Testis (tissue), 2 donors: ENCODE measurements at regions not wholly inside any gene's neighbourhood (a gene's known extent, or its start where the extent isn't known, plus 50 kb on each side); places are given as distances from the start of the nearest gene placed in this dataset.

Experiments
- DNase-seq: peaks from one replicate; pipeline ENCODE4 v3.0.0-alpha.2; 2019
- H3K27ac ChIP-seq, 2 donors: fragments of 200-600 bp; sonication (generic); one replicate each; pipeline ENCODE4 v1.5.1; 2019
- H3K27me3 ChIP-seq: fragments of 200-600 bp; sonication (generic); one replicate; pipeline ENCODE4 v1.5.1; 2019
- H3K36me3 ChIP-seq: fragments of 200-600 bp; sonication (generic); one replicate; pipeline ENCODE4 v1.5.1; 2017; ENCODE audit warnings: low read depth; ENCODE audit errors: missing control alignments
- H3K4me1 ChIP-seq: fragments of 200-600 bp; sonication (generic); one replicate; pipeline ENCODE4 v1.5.1; 2019
- H3K4me3 ChIP-seq, 2 donors: fragments of 200-600 bp; sonication (generic); one replicate each; pipeline ENCODE4 v1.5.1; 2017 to 2019
- H3K9me3 ChIP-seq: fragments of 200-600 bp; sonication (generic); one replicate; pipeline ENCODE4 v1.5.1; 2017
- POLR2A ChIP-seq: fragments of 450-650 bp; IDR thresholded peaks from one replicate; pipeline ENCODE4 v1.6.1; 2017; ENCODE audit warnings: antibody characterized with exemption, mild to moderate bottlenecking, moderate library complexity
- WGBS, 2 donors: methylation state at CpG; one replicate each; pipeline ENCODE4 v1.1.5; 2018; 5-methylcytosine and 5-hydroxymethylcytosine counted together
- intact Hi-C: fragments of 100-400 bp; cut with DNase I; formaldehyde crosslinking; loops from one replicate; pipeline ENCODE4 v1.15.1; 2023; ENCODE audit warnings: low total_unique reads
- TF ChIP-seq, protein P1 (sequence below), 3 experiments: fragments of 450-650 bp in 2 of 3; fragments of 200-600 bp in 1 of 3; sonication (generic) in 1 of 3; IDR thresholded peaks; one replicate each; pipeline ENCODE4 v1.5.1; 2016 to 2019; ENCODE audit warnings: antibody characterized with exemption in 3 of 3, mild to moderate bottlenecking in 2 of 3, moderate library complexity in 1 of 3

DNA sequence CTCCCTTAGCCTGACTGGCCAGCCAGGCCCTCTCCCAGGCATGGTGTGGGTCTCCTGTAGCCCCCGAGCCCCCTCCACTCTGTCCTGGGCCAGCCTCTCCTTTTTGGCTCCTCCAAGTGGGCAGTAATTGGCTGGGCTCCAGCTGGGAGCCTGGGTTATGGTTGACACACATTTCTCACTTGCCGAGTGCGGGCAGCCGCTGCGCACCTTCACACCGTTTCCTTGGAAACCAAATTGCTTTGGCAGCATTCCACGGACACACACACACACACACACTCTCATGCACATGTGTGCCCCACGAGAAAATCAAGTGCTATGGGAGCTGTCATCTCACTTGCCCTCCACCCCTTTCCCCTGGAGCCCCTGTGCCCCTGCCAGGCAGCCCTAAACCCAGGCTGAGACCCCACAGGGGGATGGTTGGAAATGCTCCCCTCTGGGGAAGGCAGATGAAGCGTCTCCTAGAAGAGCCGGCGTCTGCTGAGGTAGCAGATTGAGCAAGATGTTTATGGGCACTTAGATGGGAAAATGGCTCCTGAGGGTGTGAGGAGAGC lies 402.7 kb upstream of the TNRC6C start:
- TF ChIP-seq POLR2A, result no peak
- TF ChIP-seq, protein P1, sequence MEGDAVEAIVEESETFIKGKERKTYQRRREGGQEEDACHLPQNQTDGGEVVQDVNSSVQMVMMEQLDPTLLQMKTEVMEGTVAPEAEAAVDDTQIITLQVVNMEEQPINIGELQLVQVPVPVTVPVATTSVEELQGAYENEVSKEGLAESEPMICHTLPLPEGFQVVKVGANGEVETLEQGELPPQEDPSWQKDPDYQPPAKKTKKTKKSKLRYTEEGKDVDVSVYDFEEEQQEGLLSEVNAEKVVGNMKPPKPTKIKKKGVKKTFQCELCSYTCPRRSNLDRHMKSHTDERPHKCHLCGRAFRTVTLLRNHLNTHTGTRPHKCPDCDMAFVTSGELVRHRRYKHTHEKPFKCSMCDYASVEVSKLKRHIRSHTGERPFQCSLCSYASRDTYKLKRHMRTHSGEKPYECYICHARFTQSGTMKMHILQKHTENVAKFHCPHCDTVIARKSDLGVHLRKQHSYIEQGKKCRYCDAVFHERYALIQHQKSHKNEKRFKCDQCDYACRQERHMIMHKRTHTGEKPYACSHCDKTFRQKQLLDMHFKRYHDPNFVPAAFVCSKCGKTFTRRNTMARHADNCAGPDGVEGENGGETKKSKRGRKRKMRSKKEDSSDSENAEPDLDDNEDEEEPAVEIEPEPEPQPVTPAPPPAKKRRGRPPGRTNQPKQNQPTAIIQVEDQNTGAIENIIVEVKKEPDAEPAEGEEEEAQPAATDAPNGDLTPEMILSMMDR (IDR thresholded peaks at IDR 0.05), result no peak
- intact Hi-C loops, result no loop called here
- Histone ChIP-seq H3K4me1 (no peaks in the 10 kb centered on the region), H3K36me3 (no peaks in the 10 kb centered on the region), H3K9me3 (no peaks in the 10 kb centered on the region), H3K27ac (no peak overlapping the region), H3K4me3 (no peak overlapping the region), H3K27me3 (no peaks in the 10 kb centered on the region)
- 46 to 51% methylated on average over 9 to 11 of the region's 11 CpGs for WGBS, 2 donors
- no peak for DNase-seq

DNA sequence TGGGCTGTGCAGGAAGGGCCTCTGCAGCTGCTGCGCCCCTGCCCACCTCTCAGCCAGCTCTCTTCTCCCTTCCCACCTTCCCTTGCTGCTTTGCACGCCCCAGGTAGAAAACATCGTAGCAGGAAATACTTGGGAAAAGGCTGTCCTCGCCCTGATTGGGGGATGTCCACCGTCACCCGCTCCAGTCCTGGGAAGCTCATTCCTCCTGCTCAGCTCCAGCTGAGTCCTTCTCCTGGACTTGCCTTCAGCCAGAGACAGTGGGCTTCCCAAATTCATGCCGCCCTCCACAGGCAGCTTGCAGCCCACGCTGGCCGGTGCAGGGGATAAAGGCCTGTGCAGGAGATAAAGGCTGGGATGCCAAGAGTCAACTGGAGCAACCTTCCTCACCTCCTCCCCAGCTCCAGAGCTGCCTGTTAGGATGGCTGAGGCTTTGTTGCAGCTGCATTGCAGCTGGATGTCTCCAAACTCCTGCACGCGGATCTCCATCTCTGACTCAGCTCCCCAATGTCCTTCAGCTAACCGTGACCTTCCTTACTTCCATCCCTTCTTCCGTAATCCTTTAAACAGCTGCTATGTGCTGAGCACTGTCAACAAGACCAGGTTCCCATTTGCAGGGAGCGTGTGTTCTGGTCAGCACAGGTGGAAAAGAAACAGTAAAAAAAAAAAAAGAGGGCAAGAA lies 402.0 kb upstream of the TNRC6C start:
- Histone ChIP-seq H3K9me3 (no peaks in the 10 kb centered on the region), H3K4me1 (no peaks in the 10 kb centered on the region), H3K36me3 (no peaks in the 10 kb centered on the region), H3K27ac (no peak overlapping the region), H3K27me3 (no peaks in the 10 kb centered on the region), H3K4me3 (no peak overlapping the region)
- DNase-seq, result no peak
- 57 to 65% methylated on average over 13 to 14 of the region's 14 CpGs for WGBS, 2 donors
- TF ChIP-seq, protein P1 (IDR thresholded peaks at IDR 0.05), result no peak
- TF ChIP-seq POLR2A, result no peak
- intact Hi-C loops, result no loop called here

DNA sequence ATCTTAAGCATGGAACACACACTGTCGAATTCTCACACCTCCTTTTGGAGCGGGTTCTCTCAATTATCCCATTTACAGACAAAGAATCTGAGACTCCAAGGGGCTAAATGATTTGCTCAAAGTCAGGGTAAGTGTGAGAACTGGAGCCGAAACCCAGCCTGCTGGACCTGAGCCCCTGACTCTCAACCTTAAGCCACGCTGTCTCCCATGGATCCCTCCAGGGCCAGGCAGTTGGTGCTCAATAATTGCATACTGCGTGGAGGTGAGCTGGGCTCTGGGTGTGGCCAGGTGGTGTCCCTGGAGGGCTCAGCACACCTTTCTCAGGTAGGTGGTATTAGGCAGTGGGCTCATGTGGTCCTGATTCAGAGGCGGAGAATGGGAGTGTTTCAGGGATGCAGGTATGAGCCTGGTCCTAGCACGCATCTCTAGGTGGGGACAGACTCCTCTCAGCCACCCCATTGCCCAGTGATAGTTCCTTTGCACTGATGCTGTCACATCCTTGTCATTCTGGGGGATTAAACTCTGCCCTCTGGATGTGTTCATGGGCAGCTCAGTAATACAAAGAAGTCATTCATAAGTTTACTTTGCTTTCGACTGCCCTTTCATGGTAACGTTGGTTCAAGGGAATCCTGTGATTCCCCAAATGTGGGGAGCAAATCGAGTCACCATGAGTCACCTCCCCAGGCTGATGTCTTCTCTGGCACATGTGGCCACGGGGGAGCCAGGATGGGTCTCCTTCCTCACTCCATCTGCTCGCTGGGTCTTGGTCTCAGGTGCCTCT lies 399.5 kb upstream of the TNRC6C start:
- no peak for DNase-seq
- H3K36me3 ChIP-seq, result no peaks in the 10 kb centered on the region
- no peaks in the 10 kb centered on the region for H3K4me1 ChIP-seq
- TF ChIP-seq POLR2A, result no peak
- TF ChIP-seq, protein P1 (IDR thresholded peaks at IDR 0.05), result no peak
- no peak overlapping the region for H3K4me3 ChIP-seq
- H3K9me3 ChIP-seq, result no peaks in the 10 kb centered on the region
- no peak overlapping the region for H3K27ac ChIP-seq
- H3K27me3 ChIP-seq, result no peaks in the 10 kb centered on the region
- intact Hi-C loops, result no loop called here
- whole genome bisulfite sequencing, 2 donors, result 85 to 87% methylated on average over 10 to 12 of the region's 12 CpGs

DNA sequence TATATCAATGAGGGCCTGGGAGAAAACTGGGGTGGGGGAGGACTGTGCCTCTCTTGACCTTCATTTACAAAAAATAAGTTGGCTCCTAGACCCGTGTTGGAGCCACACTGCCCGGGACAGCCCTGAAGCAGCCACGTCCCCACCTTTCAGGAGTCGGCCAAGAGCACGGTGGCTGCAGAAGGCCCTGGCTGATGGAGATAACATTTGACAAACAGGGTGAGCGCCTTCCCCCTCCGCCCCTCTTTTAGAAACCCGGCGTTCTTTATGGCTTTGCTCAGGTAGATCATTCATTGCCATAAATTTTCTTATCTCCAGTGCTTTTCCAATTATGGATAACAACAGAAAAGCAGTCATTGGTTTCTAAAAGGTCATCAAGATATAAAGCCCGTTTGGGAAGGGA lies 398.1 kb upstream of the TNRC6C start:
- H3K4me1 ChIP-seq, result no peaks in the 10 kb centered on the region
- no peaks in the 10 kb centered on the region for H3K9me3 ChIP-seq
- TF ChIP-seq, protein P1 (IDR thresholded peaks at IDR 0.05), result no peak
- no peak for TF ChIP-seq POLR2A
- H3K4me3 ChIP-seq, result no peak overlapping the region
- H3K27me3 ChIP-seq, result no peaks in the 10 kb centered on the region
- no peaks in the 10 kb centered on the region for H3K36me3 ChIP-seq
- no peak overlapping the region for H3K27ac ChIP-seq
- intact Hi-C loops, result no loop called here
- no peak for DNase-seq
- 73 to 78% methylated on average over 5 to 10 of the region's 10 CpGs for WGBS, 2 donors
